Activated CD4-positive, CD25-positive, alpha-beta regulatory T cell treated with anti-CD3 and anti-CD28 coated beads, Interleukin-2, amount 50 U/mL, for 24 hours (primary cell): ENCODE measurements at regions not wholly inside any gene's neighbourhood (a gene's known extent, or its start where the extent isn't known, plus 50 kb on each side); places are given as distances from the start of the nearest gene placed in this dataset.

Experiments
- ATAC-seq, 2 donors: fragments of 150-1000 bp; cut with Tn5 transposase; one replicate each; pipeline ENCODE4 v1.10.0; 2021; ENCODE audit warnings: mild to moderate bottlenecking in 1 of 2, moderate library complexity in 1 of 2

DNA sequence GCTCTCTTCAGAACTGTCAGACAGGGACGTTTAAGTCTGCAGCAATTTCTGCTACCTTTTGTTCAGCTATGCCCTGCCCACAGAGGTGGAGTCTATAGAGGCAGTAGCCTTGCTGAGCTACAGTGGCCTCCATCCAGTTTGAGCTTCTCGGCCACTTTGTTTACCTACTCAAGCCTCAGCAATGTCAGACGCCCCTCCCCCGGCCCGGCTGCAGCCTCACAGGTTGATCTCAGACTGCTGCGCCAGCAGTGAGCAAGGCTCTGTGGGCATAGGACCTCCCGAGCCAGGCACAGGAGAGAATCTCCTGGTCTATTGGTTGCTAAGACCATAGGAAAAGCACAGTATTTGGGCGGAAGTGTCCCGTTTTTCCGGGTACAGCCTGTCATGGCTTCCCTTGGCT is 89.9 kb upstream of the PDC start:
- no peak for ATAC-seq

DNA sequence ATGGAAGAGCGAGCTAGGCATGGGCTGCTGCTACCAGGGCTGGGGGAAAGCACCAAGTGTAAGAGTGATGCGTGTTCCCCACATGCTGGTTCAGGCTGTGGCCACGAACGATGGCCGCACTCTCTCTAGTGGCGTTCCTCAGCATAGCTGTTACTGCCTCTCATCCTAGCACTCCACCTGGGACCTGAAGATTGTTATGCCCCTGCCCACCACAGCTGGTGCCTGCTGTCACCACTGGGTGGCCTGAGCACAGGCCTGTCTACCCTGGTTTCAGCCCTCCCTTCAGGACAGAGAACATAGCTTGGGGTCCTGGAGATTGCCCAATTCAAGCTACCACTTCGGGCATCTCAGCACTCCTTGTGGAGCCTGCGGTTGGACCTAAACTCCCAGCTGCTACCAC is 80.1 kb upstream of the PDC start:
- no peak for ATAC-seq

DNA sequence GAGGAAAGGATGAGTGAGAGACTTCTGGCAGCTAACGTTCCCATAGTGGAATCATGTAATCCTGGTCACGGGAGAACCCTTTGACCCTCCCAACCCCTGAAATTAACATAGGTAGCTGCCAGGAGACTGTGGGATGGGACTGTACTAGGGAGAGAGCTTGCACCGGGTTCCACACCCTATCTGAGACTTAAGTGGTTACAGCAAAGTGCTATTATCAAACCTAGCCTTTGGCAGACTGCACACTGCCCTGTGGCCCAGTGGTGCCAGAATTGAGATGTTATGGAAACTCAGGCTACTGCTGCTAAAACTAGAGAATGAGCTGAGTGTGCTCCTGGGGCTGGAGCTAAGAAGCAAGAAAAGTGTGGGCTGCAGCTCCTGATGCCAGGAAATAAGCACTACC is 79.6 kb upstream of the PDC start:
- ATAC-seq: no peak

DNA sequence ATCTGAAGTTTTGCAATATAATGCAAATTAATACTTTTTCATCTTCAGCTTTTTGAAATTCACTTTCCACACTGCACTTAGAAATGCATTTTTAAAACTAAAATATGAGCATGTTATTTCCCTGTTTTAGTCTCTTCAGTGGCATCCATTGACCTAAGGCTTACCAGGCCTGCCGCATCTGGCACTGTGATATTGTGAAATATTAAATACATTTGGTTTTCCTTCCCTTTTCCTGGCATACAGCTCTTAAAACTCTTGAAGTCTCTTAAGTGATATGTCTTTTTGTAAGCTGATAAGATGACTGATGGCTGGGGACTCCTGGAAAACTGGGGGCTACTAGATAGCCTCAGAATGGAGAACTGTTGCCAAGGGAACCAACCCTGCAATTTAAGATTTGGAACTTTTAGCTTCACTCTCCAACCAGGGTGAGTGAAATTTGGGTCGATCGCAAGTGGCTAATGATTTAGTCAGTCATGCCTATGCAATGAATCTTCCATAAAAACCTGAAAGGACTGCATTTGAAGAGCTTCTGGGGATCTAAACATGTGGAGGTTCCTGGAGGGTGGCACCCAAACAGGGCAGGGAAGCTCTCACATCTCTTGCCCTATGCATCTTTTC is 75.5 kb upstream of the PDC start:
- ATAC-seq: no peak

DNA sequence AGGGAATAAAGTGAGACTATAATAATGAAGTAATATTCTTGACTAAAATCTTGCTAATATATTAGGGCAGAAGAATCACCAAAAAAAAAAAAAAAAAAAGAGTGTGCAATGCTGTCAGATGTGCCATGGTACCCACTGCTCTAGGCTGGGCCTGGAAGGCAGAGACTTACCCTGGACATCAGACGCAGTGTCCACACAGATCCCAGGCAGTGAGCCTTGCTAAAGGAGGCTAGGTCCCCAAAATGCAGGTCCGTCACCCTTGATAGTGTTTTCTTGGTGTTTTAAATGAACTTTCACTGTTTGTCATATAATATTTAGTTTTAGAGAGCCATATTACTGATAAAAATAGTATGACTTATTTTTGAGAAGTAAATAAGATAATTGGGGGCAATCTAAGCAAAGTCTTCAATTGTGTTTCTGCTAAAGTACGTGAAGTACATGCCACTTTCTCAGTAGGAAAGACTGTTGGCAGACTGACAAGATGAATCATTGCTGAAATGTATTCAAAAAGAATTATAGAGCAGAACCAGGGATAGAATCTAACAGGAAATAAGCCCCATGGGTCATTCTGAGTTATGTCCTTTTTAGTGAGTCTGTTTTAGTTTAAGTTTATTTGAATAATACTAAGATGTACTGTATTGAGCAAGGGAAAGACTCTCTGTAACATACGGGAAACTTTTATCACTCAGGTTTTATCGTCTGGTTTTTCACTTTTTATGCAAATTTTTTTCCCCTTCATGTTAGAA is 74.6 kb upstream of the PDC start:
- ATAC-seq: no peak

DNA sequence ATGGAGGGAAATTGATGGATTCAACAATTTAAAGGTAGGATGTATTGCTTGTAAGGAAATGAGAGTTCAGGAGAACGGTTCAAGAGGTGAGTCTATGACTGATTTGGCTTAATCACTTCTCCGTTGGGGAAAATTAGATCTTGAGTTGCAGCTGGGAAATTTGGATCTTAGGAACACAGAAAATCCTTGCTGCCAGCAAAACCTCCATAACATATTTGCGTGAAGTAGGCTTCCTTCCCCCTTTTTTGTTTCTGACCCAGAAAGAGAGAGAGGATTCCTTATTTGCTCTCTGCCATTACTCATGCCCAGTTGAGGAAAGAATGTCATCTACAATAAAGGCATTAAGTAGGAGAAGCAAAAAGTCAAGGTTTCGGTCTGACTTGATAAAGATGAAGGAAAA is 73.5 kb upstream of the PDC start:
- ATAC-seq: no peak

DNA sequence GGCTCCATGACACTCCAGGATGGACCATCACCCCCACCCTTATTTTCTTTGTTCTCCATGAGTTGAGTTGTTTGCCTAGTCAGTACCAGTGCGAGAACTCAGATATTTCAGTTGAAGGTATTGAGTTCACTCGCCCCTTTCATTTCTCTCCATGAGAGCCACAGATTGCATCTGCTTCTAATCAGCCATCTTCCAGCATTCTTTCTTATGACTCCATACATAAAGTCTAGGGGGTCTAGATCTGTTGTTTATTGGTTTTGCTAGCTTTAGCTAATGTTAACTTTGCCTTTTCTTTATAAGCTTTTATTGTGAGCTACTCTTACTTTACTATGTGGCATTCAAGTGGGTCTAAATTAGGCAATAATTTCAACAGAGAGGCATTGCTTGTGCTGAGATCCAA is 71.6 kb upstream of the PDC start:
- ATAC-seq: no peak

DNA sequence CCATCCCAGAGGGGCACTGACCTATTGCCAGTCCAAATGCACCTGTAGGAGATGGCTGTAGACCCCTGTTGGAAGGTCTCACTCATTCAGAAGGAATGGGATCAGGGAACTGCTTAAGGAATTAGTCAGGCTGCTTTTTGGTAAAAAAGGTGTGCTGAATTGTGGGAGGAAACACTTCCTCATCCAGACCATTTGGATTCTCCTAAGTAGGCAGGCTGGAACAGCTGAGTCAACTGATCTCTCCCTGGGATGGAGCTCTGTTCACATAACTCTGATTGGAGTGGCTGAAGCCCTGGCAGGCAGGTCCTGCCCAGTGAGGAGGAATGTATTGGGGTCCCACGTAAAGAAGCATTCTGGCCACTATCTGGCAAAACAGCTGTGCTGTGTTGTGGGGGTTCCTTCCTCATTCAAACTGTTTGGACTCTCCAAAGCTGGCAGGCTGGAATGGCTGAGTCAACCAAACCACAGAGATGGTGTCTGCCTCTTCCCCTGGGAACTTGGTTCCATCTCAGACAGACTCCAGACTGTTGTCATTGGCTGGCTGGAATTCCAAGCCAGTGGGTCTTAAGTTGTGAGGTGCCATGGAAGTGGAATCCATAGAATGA is 70.7 kb upstream of the PDC start:
- ATAC-seq: no peak

DNA sequence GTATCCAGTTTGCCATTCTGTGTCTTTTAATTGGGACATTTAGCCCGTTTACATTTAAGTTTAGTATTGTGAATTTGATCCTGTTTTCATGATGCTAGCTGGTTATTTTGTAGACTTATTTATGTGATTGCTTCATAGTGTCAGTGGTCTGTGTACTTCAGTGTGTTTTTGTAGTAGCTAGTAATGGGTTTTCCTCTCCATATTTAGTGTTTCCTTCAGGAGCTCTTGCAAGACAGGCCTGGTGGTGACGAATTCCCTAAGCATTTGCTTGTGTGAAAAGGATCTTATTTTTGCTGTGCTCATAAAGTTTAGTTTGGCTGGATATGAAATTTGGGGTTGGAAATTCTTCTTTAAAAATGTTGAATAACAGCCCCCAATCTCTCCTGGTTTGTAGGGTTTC is 69.2 kb upstream of the PDC start:
- ATAC-seq: no peak

DNA sequence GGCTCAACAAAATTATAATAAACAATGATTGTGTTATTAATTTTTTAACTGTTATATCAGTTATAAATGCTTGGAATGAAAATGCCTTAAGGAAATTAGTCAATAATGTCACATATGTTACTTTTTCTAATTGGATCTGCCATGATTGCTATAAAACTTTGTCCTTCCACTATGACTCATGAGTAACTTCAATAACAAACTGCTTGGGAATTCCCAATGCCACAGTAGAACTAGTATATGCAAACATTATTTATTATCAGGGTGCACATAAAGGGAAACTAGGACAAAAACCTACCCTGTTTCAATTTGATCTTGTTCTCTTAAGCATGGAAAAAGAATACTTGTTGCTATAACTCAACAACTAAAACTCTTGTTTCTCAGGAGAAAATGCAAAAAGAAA is 59.1 kb upstream of the PDC start:
- ATAC-seq: no peak

DNA sequence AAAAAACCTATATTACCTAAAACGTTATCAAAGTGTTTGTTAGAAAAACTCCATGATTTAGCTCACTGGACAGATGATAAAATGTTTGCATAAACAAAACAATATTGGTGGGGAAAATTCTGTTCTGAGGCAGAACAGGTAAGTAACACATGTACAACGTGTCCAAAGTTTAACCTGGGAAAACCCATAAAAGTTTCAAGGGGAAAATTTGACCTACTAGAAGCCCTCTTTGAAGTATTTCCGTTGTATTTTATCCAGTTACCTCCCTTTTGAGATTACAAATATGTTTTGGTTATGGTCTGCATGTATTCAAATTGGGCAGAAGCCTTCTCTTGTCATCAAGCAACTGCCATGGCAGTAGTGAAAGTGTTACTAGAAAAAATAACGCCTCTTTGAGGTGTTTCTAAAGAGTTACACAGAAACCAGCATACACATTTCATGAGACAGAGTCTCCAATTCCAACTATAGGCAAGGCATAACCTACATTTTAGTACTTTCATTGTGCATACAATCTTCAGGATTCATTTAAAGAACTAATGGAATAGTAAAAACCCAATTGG is 58.0 kb upstream of the PDC start:
- no peak for ATAC-seq

DNA sequence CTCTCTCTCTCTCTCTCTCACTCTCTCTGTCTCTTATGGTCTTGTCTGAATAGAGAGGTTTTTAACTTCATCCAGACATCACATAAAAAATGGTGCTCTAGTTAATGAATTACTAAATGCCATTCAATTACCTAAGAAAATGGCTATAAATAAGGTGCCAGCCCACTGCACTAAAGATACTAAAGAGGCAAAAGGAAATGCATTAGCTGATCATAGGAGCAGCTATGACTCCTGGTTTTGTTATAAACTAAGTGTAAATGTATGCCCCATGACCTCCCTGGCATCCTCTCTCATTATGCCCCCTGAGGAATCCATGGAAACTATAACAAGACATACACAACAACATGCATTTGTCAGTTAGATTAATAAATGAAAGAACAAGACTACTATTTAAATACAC is 57.5 kb upstream of the PDC start:
- no peak for ATAC-seq

DNA sequence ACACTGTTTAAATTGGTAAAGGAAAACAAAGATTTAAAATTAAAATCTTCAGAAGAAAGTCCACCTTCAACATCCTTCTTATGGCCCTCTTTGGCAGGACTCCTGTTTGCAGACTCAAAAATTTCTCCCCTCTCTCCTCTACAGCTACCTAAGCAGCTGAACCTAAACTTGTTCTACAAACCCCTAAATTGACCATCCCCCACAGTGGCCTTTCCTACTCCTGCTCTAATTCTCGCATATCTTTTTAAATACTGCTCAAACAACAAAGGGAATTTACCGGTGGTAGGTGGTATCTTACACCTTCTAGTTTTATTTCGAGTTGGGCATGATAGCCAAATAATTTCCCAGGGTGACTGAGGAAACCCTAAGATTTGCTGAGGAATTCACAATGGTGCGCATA is 53.5 kb upstream of the PDC start:
- no peak for ATAC-seq

DNA sequence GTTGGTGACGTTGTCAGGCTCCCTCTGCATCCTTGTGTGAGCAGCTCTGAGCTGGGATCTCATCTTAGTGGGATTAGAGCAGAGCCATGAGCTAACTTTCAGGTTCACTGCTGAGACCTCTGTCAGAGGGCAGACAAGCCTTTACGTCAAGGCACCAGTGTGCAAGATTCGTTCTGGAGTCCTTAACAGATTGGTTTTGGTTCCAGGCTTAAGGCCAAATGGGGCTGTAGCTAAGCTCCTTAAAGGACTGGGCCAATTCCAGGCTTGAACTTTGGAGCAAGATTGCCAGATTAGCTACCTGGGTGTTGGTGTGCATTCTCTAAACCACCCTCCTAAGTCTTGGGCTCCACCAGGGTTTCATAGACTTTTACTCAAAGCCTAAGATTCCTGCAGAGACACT is 52.6 kb upstream of the PDC start:
- no peak for ATAC-seq

DNA sequence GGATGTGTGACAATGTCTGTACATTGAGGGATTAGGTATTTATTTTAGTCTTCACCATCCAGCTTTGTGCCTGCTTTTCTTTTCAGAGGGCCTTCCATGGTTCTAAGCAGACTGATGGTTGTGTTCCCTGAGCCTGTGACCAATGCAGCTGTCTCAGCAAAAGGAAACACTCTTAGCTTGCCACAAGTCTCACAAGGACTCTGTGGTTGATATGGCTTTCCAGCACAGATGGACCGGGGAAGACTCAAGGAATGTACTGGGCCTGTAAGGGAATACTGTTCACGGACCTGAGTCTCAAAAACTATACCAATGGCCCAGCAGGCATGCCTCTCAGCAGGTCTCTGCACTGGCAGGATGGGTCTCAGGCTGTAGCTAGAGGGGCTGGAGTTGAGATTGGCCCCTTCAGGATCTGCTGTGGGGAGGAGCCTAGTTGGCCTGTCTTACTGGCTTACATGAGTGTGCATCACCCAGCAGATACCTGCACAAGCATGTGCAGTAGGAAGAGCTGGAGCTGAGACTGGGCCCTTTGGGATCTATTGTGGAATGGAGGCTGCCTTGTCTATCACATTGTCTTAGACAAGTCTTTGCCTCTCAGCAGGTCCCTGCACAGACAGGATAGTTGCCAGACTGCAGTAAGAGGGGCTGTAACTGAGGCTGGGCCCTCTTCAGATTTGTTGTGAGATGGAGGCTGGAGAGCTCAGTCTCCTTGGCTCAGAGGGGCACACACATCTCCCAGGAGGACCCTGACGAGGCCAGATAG is 52.0 kb upstream of the PDC start:
- ATAC-seq: no peak

DNA sequence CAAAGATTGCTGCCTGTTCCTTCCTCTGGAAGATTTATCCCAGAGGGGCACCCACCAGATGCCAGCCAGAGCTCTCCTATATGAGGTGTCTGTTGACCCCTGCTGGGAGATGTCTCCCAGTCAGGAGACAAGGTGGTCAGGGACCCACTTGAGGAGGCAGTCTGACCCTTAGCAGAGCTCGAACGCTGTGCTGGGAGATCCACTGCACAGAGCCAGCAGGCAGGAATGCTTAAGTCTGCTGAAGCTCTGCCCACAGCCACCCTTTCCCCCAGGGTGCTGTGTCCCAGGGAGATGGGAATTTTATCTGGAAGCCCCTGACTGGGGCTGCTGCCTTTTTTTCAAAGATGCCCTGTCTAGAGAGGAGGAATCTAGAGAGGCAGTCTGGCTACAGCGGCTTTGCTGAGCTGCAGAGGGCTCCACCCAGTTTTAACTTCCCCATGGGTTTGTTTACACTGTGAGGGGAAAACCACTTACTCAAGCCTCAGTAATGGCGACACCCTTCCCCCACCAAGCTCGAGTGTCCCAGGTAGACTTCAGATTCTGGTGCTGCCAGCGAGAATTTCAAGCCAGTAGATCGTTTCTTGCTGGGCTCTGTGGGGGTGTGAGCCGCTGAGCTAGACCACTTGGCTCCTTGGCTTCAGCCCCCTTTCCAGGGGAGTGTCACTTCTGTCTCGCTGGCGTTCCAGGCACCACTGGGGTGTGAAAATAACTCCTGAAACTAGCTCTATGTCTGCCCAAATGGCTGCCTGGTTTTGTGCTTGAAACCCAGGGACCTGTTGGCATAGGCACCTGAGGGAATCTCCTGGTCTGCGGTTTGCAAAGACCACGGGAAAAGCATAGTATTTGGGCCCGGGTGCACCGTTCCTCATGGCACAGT is 51.1 kb upstream of the PDC start:
- ATAC-seq: no peak
